Inflammatory macrophage treated with lipopolysaccharide for 4 hours (primary cell): ENCODE measurements at regions not wholly inside any gene's neighbourhood (a gene's known extent, or its start where the extent isn't known, plus 50 kb on each side); places are given as distances from the start of the nearest gene placed in this dataset.

Experiments
- DNase-seq: peaks from one replicate; pipeline ENCODE4 v3.0.0-alpha.2; 2020

GRCh38 chr15:62878070-62878469, 164.5 kb upstream of the TPM1 start:
- no peak for DNase-seq

- DNase-seq, result peak; percentile 32
Measured at GRCh38 chr15:62879770-62880169, 162.8 kb upstream of the TPM1 start.

- DNase-seq, result peak; percentile 56
Measured at GRCh38 chr15:62880278-62880677, 162.3 kb upstream of the TPM1 start.

GRCh38 chr15:62881056-62881455, 161.5 kb upstream of the TPM1 start:
- no peak for DNase-seq

- no peak for DNase-seq
Measured at GRCh38 chr15:62883938-62884479, 158.5 kb upstream of the TPM1 start.

- DNase-seq, result peak; percentile 72
Measured at GRCh38 chr15:62886431-62887071, 156.0 kb upstream of the TPM1 start.

GRCh38 chr15:62887113-62887570, 155.4 kb upstream of the TPM1 start:
- no peak for DNase-seq

- DNase-seq, result peak; percentile 53
Measured at GRCh38 chr15:62888623-62889022, 153.9 kb upstream of the TPM1 start.

GRCh38 chr15:62889141-62889661, 153.3 kb upstream of the TPM1 start:
- no peak for DNase-seq

- no peak for DNase-seq
Measured at GRCh38 chr15:62889734-62890505, 152.6 kb upstream of the TPM1 start.

- no peak for DNase-seq
Measured at GRCh38 chr15:62894322-62895085, 148.0 kb upstream of the TPM1 start.

- DNase-seq, result no peak
Measured at GRCh38 chr15:62895139-62895866, 147.2 kb upstream of the TPM1 start.

- no peak for DNase-seq
Measured at GRCh38 chr15:62895905-62896316, 146.6 kb upstream of the TPM1 start.

- DNase-seq, result no peak
Measured at GRCh38 chr15:62896380-62896866, 146.1 kb upstream of the TPM1 start.

GRCh38 chr15:62896969-62897486, 145.5 kb upstream of the TPM1 start:
- no peak for DNase-seq

GRCh38 chr15:62897634-62898033, 144.9 kb upstream of the TPM1 start:
- DNase-seq, result no peak

GRCh38 chr15:62899090-62899493, 143.5 kb upstream of the TPM1 start:
- no peak for DNase-seq

- peak; percentile 32 for DNase-seq
Measured at GRCh38 chr15:62900071-62900802, 142.3 kb upstream of the TPM1 start.

- DNase-seq, result no peak
Measured at GRCh38 chr15:62901087-62901486, 141.5 kb upstream of the TPM1 start.

- no peak for DNase-seq
Measured at GRCh38 chr15:62901909-62902546, 140.5 kb upstream of the TPM1 start.

- DNase-seq, result no peak
Measured at GRCh38 chr15:62902821-62903220, 139.7 kb upstream of the TPM1 start.
